Right cardiac atrium (tissue), 5 donors: ENCODE measurements at regions not wholly inside any gene's neighbourhood (a gene's known extent, or its start where the extent isn't known, plus 50 kb on each side); places are given as distances from the start of the nearest gene placed in this dataset.
"Not testable (repeated sequence)": the region's sequence is repeated elsewhere in the genome, so short reads cannot be mapped to it uniquely, and the experiment has no call there.

Experiments
- ATAC-seq, 2 donors: fragments of 200-7000 bp; cut with Tn5 transposase; one replicate each; pipeline versions ENCODE4 v1.8.0 to v1.9.1; 2020; ENCODE audit warnings: moderate library complexity in 2 of 2, mild to moderate bottlenecking in 1 of 2
- DNase-seq, 3 donors: peaks; one replicate each; pipeline ENCODE4 v3.0.0-alpha.2; 2020
- H3K27ac ChIP-seq: one replicate; pipeline ENCODE4 v1.5.1; 2013; ENCODE audit warnings: mild to moderate bottlenecking, low read length, control low read depth, moderate library complexity
- H3K27me3 ChIP-seq: one replicate; pipeline ENCODE4 v1.6.1; 2013; ENCODE audit not compliant: control insufficient read depth, insufficient read depth
- H3K4me1 ChIP-seq: one replicate; pipeline ENCODE4 v1.6.1; 2013; ENCODE audit warnings: low read length; ENCODE audit not compliant: control insufficient read depth, insufficient read depth
- H3K4me3 ChIP-seq: one replicate; pipeline ENCODE4 v1.5.1; 2013; ENCODE audit warnings: low read length, control low read depth
- H3K9me3 ChIP-seq: one replicate; pipeline ENCODE4 v1.6.1; 2013; ENCODE audit warnings: low read length; ENCODE audit not compliant: control insufficient read depth
- WGBS: extraction: QIAGEN DNeasy Blood & Tissue Kit; methylation state at CpG from one replicate; pipeline ENCODE4 v1.1.7; 2013; 5-methylcytosine and 5-hydroxymethylcytosine counted together
- intact Hi-C, 4 donors: fragments of 100-400 bp; cut with DNase I; formaldehyde crosslinking; loops; one replicate each; pipeline versions ENCODE4 v1.11.0 to v1.14.0; 2022 to 2023
- donor health status: healthy with polysubstance abuse.
- donor health status: DM: no; HTN: yes; CAD: no.
- donor health status: DM: no; HTN: no; CAD: no.
- donor health status: DM: no; HTN: yes; CAD: no; lungs with severe emphysema.
- donor health status: DM: yes; HTN: yes; CAD: no.

DNA sequence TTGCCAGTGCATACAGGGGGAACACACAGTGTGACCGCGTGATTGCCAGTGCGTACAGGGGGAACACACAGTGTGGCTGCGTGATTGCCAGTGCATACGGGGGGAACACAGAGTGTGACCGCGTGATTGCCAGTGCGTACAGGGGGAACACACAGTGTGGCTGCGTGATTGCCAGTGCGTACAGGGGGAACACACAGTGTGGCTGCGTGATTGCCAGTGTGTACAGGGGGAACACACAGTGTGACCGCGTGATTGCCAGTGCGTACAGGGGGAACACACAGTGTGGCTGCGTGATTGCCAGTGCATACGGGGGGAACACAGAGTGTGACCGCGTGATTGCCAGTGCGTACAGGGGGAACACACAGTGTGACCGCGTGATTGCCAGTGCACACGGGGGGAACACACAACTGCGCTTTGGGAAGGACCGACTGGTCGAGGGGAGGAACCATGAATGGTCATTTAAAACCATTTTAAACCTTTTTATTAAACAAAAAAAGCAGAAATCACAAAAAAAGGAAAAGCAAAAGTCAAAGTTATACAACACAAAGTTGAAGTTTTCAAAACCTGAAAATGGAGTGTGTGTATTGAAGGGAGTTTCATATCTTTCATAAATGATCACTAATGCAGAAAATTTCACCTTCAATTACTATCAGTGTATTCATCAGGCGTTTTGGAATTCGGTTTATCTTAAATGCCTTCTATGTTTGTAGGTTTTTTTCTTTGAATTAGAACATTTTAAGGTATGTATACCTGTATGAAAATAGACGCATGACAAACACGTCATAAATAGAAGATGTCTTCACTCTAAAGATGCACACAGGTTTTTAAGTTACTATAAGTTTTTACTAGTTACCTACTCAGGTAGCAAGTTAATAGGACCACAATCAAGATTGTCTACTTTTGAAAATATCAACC lies 141.0 kb downstream of the RTP5 start:
- 83% methylated on average over 24 of the region's 29 CpGs for WGBS
- H3K27me3 ChIP-seq, H3K9me3 ChIP-seq, ATAC-seq, H3K27ac ChIP-seq, H3K4me1 ChIP-seq, DNase-seq, H3K4me3 ChIP-seq, intact Hi-C loops: not testable (repeated sequence)

DNA sequence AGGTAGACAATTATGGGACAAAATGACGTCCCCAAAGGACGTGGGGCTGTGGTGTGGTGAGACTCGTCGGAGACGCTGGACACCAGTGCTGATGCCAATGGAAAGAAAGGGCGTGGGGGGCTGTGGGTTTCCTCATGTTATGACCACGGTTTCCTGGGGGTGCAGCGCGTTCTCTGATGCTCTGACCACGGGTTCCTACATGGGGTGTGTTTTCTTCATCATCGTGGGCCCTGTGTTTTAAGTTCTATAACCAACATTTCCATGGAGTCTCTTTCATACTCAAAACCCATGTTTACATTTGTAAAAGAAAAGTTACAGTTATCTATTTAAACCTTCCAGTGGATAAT lies 141.6 kb downstream of the RTP5 start:
- Histone ChIP-seq H3K9me3 (no peaks in the 10 kb centered on the region), H3K4me3 (no peak overlapping the region), H3K27me3 (no peaks in the 10 kb centered on the region), H3K4me1 (no peaks in the 10 kb centered on the region), H3K27ac (no peak overlapping the region)
- ATAC-seq: no peak
- intact Hi-C loops: no loop called here
- 63% methylated on average over 11 of the region's 11 CpGs for WGBS
- no peak for DNase-seq

DNA sequence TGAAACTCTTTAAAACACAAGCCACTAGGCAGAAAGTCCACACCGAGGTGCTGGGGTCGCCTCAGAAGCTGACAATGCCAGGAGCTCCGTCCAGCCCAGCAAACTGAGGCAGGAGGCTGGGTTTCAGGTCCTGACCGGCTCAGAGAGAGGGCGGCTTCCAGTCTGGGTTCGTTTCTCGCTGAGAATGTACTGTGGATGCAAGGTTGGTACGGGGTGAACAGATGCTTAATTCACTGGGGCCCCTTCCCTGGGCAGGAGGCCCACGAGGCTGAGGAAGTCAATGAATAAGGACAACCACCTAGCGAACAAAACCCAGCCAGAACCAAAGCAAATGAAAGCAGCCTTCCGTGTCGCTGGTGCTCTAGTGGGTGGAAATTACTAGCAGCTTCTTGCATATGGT lies 142.0 kb downstream of the RTP5 start:
- H3K9me3 ChIP-seq: no peaks in the 10 kb centered on the region
- no peaks in the 10 kb centered on the region for H3K27me3 ChIP-seq
- intact Hi-C loops: no loop called here
- no peak for DNase-seq
- no peak overlapping the region for H3K4me3 ChIP-seq
- 87% methylated on average over 12 of the region's 12 CpGs for WGBS
- no peak overlapping the region for H3K27ac ChIP-seq
- no peak for ATAC-seq
- no peaks in the 10 kb centered on the region for H3K4me1 ChIP-seq

- WGBS: 85% methylated on average over 40 of the region's 40 CpGs
- Histone ChIP-seq H3K4me3 (no peak overlapping the region), H3K27me3 (no peaks in the 10 kb centered on the region), H3K9me3 (no peaks in the 10 kb centered on the region), H3K4me1 (no peaks in the 10 kb centered on the region), H3K27ac (no peak overlapping the region)
- intact Hi-C loops: no loop called here
- DNase-seq (no peak), ATAC-seq (no peak)
Observed at GRCh38 chr2:242011991-242012764, 142.6 kb downstream of the RTP5 start.

DNA sequence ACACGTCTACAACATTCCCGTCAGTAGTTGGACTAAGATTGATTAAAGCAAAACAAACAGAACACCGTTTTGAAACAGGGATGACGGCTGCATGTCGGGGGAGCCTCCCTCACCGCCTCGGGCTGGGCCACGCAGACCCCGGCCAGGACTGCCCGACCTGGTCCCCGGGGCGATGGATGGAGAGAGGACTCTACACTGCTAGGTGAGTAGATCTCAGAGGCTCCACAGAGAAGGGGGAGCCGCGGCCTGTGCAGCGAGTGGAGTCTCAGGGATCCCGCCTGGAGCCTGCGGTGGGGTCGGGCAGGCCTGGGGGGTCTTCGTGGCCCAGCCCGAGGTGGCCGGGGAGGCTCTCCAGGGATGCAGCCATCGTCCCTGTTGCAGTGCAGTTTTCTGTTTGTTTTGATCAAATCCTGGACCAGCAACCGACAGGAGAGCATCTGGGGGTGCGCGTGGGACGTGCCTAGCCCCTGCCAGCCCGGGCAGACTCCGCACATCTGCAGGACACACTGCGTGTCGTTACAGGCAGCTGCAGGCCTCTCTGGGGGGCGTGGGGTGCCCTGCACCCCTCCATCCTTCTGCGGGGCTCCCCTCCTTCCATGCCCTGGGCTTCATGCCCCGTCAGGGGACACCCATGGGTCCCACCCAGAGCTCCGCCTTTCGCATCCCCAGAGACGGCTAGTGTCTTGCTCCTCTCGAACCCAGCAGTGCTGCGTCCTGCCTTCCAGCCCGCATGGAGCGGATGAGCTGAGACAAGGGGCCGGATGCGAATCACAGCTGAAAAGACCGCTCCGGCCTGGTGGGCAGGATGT lies 143.6 kb downstream of the RTP5 start:
- ATAC-seq (peak in 1 of 2 donors; percentile 16), DNase-seq (no peak)
- intact Hi-C loops: no loop called here
- H3K4me1 ChIP-seq: no peaks in the 10 kb centered on the region
- no peaks in the 10 kb centered on the region for H3K27me3 ChIP-seq
- no peak overlapping the region for H3K4me3 ChIP-seq
- WGBS: 75% methylated on average over 44 of the region's 44 CpGs
- no peaks in the 10 kb centered on the region for H3K9me3 ChIP-seq
- no peak overlapping the region for H3K27ac ChIP-seq

- 82% methylated on average over 9 of the region's 9 CpGs for WGBS
- intact Hi-C loops: no loop called here
Observed at GRCh38 chr2:242013771-242014170, 144.2 kb downstream of the RTP5 start.

DNA sequence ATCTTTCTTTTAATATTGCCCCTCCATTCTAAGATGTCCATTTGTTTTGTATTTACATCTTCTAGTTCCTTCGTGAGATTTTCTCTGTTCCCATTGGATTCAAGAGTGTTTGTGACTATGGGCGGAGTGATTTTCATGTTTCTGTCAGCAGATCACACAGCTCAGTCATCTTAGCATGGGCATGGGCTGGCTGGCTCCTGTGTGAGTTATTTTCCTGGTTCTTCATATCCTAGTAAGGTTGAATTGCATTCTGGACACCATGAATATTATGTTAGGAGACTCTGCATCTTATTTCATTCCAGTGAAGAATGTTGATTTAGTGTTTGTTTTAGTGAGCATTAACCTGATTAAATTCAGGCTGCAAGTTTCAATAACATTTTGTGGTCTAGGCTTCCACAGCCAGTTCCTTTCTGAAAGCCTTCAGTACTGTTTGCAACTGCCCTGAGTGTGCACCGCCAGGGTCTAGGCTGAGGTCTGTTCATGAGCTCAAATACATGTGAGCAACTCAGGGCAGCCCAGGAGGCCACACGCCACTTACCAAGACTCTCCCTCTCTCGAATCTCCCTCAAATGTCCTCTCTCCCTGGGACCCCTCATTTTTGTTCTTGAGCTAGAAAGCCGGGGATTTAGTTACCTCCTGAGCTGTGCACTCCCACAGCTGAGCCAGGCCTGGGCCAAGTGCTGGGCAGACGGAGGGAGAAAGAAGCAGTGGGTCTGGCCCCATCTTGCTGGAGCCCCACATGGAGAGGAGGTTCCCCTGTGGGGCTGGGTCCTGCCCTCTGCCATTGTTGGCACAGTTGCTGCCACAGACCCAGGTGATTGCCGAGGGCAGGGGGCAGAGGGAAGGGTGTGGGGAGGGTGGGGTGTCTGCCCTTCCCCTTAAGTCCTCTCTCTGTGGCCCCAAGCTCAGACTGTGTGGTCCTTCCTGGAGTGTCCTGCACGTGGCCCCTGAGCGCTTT lies 145.9 kb downstream of the RTP5 start:
- H3K4me1 ChIP-seq: no peaks in the 10 kb centered on the region
- no peak for ATAC-seq
- H3K4me3 ChIP-seq: no peak overlapping the region
- 79% methylated on average over 10 of the region's 10 CpGs for WGBS
- no peak for DNase-seq
- H3K27me3 ChIP-seq: no peaks in the 10 kb centered on the region
- no peak overlapping the region for H3K27ac ChIP-seq
- intact Hi-C loops: no loop called here
- H3K9me3 ChIP-seq: no peaks in the 10 kb centered on the region

More at GRCh38 chr2:242013771-242014170, 144.2 kb downstream of the RTP5 start:
- Histone ChIP-seq H3K27me3 (no peaks in the 10 kb centered on the region), H3K4me1 (no peaks in the 10 kb centered on the region), H3K27ac (no peak overlapping the region), H3K9me3 (no peaks in the 10 kb centered on the region), H3K4me3 (no peak overlapping the region)
- DNase-seq (no peak), ATAC-seq (no peak)

DNA sequence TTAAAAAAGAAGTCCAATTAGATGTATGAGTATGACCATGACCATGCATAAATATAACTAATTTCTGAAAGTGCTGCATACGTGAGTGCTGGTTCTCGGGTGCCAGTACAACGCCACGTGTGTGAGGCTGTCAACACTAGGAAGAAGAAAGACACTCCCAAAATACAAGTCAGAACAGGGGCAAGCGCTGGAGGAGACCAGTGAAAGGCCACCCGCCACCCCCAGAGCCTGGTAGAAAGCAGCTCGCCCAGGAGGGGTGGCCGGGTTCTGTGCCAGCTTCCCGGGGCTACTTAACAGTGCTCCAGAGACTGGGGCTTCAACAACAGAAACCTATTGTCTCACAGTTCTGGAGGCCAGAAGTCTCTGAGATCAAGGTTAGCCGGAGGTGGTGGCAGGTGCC lies 147.6 kb downstream of the RTP5 start:
- intact Hi-C loops: no loop called here
- H3K4me3 ChIP-seq: no peak overlapping the region
- H3K27me3 ChIP-seq: no peaks in the 10 kb centered on the region
- WGBS: 87% methylated on average over 10 of the region's 10 CpGs
- H3K9me3 ChIP-seq: no peaks in the 10 kb centered on the region
- ATAC-seq (no peak), DNase-seq (no peak)
- no peak overlapping the region for H3K27ac ChIP-seq
- no peaks in the 10 kb centered on the region for H3K4me1 ChIP-seq

DNA sequence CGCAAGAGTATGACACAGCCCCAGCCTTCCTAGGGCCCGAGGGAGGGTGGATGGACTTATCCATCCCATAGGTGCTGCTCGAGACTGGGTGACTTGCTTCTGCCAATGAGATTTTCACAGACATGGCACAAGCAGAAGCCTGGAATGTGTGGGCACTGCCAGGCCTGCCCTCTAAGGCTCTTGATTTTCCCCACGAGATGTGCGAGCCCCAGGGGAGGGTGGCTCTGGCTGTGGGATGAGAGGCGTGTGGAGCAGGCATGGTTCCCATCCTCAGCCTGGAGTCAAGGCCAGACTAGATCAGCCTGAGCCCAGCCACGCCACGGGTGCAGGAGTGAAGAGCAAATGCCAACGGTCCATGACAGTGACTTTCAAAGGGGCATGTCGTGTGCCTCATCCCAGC lies 148.9 kb downstream of the RTP5 start:
- H3K4me1 ChIP-seq, H3K4me3 ChIP-seq, H3K27ac ChIP-seq, H3K9me3 ChIP-seq, H3K27me3 ChIP-seq, ATAC-seq, DNase-seq, intact Hi-C loops: not testable (repeated sequence)
- 84% methylated on average over 10 of the region's 10 CpGs for WGBS

DNA sequence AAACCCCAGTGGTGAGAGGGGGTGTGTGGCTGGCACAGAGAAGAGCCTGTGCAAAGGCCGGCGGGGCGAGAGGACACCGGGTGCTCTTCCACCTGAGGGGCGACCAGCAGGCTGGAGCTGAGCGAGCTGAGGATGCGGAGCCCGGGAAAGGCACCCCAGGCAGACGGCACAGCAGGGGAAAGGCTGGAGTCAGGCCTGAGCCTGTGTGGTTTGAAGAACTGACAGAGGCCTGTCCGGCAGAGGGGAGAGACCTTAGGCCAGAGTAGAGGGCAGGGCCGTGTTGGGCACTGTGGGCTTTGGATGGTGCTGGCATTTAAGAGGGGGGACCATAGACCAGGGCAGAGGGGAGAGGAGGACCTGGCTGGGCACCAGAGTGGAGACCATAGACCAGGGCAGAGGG lies 149.8 kb downstream of the RTP5 start:
- DNase-seq: no peak
- intact Hi-C loops: no loop called here
- Histone ChIP-seq H3K4me1 (no peaks in the 10 kb centered on the region), H3K27me3 (no peaks in the 10 kb centered on the region), H3K4me3 (no peak overlapping the region), H3K27ac (no peak overlapping the region), H3K9me3 (no peaks in the 10 kb centered on the region)
- WGBS: 88% methylated on average over 11 of the region's 11 CpGs
- peak in 1 of 2 donors; percentile 35 for ATAC-seq
